NCI-H524 (cell line): ENCODE measurements at regions not wholly inside any gene's neighbourhood (a gene's known extent, or its start where the extent isn't known, plus 50 kb on each side); places are given as distances from the start of the nearest gene placed in this dataset.

Source experiments
- DNase-seq, 2 experiments: peaks; one replicate each; lab custom pipeline; 2025; lab: John Stamatoyannopoulos, UW

DNA sequence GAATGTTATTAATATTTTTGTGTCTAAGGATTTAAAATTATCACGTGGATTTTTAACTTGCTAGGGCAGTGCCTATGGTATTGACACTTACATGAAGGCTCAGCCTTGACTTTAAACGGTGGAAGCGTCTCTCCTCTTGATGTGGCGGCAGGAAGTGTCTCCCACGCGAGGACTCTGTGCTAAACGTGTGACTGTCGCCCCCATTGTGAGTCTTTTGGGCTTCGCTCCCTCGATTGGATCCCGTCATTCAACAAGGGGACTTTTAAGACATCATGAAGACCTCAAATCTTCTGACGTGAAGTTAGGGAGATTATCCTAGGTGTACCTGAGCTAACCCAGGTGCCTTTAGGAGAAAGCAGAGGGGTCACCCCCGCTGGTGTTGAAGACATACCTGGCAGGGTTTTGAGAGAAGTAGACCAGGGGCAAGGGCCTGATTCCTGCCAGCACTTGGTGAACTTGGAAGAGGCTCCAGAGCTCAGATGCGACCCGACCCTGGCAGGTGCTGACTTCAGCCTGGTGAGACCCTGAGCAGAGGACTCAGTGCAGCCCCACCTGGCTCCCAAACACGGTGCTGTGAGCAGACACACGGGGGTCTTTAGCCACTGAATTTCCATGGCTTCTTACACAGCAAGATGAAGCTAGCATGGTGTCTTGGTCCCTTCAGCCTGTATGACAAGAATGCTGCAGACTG lies 55.7 kb upstream of the IRX4 start:
- DNase-seq = no peak

DNA sequence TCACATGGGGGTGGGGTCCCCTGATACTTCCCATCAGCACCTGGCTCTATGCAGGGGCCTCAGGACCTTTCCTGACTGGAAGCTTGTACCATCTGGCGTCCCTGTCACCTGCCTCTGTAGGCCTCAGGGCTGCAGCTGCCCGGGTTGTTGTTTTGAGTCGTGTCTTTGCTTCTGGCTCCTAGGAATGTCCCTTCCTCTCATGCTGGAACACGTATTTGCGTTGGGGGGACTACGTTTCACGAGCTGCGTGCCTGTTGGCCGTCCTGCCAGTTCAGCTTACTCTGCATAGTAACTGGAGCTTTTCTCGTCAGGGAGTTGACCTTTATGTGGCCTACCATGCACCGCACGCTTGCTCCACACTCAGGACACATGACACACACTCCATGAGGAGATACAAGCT lies 54.9 kb upstream of the IRX4 start:
- peak in 1 of 2 experiments; percentile 29 for DNase-seq

GRCh38 chr5:1936901-1937300 lies 54.2 kb upstream of the IRX4 start:
- no peak for DNase-seq

DNA sequence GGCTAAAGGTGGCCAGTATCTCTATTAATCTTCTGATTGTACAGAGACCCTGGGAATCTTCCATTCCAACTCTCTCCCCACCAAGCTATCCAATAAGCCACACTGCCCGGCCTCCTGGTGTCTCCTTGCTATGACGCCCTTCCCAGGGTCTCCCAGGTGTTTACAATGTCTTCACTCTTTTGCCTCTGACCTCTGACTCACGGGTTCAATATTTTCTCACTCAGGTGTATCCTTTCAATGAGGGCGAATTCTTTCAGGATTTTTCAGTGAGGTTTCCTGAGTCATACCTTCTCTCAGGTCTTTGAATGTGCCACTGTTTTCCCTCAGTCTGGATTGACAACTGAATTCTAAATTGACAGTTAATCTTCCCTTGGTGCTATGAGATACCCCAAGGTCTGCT lies 53.7 kb upstream of the IRX4 start:
- DNase-seq = no peak

DNA sequence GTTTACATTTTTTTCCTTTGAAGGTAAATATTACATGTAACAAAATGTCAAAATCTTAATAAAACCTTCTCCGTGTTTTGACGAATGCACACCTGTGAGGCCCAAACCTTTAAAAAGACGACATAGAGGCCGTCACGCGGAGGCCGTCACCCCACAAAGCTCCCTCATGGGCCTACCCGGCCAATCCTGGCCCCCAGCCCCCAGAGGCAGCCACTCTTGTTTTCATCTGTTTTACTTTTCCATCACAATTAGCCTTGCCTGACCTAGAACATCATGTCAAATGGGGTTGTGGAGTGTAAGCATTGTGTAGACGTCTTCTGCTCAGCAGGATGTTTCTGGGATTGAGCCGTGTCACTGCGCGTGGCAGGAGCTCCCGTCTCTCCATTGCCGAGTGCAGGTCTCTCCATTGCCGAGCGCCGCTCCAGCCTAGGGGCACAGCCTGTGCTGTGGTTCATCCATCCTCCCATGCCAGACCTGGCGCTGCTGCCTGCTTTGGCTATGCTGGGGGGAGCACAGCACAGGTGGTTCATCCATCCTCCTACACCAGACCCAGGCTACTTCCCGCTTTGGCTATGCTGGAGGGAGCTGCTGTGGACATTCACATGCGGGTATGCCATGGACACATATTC lies 52.2 kb upstream of the IRX4 start:
- no peak for DNase-seq

- DNase-seq = no peak
Measured at GRCh38 chr5:1934056-1934394, 51.3 kb upstream of the IRX4 start.

DNA sequence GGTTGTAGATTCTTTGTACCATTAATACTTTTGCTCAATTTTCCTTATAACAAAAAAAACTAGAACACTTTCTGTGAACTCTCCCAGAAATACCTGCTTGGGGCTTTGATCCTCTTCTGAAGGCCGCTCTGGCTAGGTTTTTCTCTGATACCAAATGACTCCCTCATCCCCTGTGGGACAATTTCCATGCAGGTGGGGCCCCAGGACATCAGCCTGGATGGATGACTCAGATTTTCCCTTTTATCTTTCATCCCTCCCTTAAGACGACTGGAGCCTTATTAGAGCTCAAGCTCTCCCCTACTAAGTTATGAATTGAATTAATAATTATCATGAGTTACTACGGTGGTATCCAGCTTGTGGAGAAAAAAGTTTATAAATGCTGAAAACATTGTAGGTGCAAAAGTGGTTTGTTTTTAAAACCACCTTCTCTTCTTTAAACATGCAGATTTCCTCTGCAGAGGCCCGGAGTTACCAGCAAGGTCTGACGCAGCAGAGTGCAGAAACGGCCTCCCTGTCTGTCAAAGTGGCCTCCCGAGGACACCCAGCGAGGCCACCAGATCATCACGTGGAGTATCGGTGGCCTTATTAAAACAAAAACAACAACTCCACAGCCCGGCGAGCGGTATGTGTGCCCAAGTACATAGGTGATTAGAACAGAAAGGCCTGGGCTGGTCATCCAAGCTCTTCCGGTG lies 50.8 kb upstream of the IRX4 start:
- DNase-seq = no peak
